Activated CD4-positive, alpha-beta T cell treated with anti-CD3 and anti-CD28 coated beads, Interleukin-2, amount 50 U/mL, for 1 hour (primary cell): ENCODE measurements at regions not wholly inside any gene's neighbourhood (a gene's known extent, or its start where the extent isn't known, plus 50 kb on each side); places are given as distances from the start of the nearest gene placed in this dataset.

ENCODE experiments used
- DNase-seq: peaks from one replicate; pipeline ENCODE4 v3.0.0-alpha.2; 2020

DNA sequence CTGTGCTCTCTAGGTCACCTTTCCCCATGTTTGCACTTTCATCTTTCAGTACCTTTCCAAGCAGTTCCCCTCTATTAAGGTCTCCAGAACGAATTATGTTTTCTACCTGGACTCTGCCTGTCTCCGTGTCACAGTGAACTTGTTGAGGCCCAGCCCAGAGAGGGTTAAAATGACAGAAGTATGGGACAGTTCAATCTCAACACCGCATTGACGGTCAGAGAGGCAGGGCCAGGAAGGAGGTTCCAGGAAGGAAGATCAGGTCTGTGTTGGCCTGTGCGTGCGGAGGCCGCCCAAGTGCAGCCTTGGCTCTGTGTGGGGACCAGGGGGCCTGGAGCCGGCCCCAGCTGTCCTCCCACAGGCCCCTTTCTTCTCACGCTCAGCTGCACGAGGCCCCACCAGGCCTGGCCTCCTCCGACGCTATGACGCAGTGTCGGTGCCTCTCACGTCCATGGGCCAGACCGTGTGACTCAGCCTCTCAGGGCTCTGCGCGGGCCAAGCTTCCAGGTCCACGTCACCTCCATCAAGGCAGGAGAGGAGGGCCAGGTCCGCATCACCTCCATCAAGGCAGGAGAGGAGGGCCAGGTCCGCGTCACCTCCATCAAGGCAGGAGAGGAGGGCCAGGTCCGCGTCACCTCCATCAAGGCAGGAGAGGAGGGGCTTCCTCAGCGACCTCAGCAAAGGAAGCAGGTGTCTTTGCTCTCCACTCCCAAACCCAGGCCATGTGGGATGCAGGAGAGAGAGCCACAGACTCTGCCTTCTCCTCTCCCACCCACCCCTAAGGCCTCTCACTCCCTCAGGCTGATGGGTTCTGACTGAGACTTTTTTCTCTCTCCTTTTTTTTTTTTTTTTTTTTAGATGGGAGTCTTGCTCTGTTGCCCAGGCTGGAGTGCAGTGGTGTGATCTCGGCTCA, 83.1 kb downstream of the CPN2 start:
- DNase-seq, result no peak

DNA sequence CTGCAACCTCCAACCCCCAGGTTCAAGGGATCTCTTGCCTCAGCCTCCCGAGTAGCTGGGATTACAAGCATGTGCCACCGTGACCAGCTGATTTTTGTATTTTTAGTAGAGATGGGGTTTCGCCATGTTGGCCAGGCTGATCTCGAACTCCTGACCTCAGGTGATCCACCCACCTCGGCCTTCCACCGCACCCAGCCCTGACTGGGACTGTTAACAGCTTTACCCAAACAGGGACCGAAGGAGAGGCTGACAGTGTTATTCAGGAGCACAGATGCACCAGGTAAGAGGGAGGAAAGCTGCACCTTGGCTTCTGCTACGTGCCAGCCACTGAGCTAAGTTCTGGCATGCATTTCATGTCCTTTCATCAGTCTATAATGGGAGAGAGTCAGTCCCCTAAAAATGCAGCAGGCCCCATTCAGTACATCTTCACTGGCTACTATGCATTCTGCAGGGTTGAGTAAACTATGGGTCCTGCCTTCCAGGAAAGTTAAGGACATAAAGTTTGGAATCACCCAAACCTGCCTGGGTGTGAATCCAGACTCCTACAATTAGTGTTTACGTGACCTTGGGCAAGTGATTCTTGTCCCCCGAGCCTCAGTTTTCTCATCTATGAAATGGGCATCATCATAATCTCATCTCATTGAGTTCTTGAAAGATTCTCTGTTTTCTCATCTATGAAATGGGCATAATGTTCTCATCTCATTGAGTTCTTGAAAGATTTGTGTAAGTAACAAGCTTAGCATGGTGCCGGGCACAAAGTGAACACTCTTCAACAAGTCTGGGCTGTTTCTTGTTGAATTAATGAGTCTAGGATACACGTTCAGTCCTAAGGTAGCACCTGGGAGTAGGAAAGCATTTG, 82.2 kb downstream of the CPN2 start:
- DNase-seq, result no peak

DNA sequence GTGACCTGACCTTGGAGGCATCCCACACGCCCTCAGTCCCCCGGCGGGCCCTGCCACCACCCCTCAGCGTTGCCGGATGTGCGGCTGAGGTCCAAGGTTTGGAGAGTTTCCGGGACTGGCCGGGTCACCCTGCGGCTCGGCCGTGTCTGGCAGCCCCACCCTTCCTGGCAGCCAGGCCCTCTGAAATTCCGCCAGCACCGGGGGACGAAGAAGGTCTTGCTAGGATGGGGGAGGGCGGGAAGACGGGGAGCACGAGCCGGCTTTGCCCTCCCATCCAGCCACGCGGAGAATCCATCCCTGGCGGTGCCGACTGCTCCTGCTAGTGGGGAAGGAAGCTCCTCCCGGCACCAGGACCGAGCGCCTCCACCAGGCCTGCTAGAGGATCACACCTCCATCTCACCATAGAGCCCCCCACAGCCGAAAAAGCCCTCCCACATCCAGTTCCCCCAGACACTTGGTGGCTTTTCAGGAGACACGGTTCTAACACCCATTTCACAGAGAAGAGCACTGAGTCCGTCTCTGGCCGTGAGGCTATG, 81.5 kb downstream of the CPN2 start:
- no peak for DNase-seq

DNA sequence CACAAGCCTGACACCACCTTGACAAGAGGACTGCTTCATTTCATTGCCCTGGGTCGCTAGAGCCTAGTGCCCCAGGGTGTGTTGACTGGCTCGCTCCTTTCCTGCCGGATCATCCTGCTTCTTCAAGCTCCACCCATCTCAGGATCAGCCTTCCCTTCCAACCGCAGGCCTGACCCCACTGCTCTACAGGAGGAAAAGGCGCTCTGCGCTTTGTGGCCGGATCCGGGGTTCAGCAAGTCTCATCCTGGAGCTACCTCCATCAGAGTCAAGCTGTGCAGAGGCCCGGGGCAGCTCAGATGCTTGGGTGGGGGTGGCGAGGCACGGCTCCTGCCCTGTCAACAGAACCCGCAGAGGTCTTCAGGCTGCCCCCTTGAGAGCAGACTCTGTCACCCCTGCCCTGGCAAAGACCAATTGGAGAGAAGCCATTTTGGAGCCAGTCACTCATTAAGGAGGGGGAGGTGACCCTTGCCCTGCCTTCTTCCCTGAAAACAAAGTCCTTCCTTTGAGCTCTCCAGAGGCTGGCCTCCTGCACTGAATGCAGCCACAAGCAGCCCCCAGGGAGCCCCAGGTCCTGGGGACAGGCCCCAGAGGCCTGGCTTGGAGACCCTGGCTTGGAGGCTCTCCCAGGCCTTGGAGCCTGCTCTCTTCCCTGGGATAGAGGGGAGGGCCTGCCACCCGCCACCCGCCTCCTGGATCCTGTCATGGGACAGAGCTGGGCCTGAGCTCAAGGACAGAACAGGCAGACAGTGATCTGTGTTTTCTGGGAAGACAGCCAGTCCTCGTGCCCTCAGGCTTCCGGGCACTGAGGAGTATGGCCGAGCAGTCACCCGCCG, 80.3 kb downstream of the CPN2 start:
- no peak for DNase-seq

DNA sequence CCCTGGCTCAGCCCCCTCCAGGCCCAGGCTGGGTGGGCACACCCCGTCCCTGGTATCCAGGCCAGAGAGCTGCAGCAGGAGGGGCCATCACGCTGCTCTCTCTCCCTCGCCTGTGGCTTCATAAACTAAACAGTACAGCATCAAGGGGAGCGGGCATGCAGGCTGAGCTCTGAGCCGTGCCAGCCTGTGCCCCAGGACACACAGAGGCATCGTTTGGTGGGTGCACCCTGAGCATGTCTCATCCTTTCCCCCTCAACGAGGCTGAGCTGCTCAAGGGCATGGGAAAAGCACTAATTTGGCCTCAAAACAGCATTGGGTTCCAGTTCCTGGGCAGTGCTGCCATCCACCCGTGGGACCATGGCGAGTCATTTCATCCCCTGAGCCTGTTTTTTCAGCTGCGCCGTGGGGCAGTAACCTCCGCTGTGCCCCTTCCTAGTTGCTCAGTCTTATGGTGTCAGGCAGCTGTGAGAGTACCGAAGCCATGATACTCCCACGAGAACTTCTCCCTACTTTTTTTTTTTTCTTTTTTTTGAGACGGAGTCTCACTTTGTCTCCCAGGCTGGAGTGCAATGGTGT, 79.6 kb downstream of the CPN2 start:
- DNase-seq, result no peak

DNA sequence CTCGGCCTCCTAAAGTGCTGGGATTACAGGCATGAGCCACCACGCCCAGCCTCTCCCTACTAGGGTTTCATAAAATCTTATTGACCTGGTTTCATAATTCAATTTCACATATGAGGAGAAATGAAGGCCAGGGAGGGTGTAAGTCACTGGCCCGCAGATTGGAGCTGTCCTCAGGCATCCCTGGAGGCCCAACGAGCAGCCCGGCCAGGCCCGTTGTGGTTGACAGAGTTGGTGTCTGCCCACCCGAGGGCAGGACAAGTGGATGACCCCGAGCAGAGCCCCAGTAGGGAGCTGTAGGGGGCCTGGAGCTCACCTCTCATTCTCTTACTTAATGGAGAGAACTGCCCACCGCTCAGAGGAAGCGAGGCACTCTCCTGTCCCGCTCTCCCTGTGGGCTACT, 78.9 kb downstream of the CPN2 start:
- DNase-seq, result no peak

DNA sequence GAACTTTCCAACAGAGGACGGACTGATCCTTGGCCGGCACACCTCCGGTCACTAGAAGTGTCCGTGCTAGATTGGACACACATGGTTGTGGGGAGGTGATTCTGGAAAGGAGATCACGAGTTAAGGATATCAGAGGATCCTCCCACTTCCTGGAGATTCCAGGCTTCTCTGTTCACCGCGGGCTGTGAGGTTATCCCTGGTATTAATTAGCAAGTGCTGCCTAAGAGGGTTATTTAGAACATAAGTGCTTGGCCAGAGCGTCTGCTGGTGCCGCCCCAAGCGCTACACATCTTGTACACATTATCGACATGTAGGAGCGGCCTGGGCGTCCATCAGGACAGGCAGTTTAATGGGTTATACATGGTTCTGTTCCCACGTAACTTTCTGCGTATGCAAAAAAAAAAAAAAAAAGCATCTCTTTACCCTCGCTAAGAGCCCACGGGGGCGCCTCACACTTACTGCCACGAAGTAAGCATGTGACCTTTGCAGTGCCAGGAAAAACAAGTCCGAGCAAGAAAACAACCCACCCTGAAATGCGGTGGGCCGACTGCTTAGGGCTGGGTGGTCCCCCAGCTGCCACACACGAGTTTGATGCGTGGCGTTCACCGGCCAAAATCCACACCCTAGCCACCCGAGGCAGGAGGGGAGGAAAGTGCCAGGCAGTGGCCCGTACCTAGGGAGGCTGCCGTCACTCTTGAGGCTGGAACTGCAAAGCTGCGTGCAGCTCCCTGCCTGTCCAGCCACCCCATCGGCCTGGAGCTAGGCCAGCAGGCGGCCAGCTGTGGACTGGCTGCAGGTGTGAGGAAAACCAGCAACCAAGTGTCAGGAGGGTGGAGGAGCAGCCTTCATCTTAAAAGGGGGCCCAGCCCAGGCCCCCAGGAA, 78.0 kb downstream of the CPN2 start:
- no peak for DNase-seq

DNA sequence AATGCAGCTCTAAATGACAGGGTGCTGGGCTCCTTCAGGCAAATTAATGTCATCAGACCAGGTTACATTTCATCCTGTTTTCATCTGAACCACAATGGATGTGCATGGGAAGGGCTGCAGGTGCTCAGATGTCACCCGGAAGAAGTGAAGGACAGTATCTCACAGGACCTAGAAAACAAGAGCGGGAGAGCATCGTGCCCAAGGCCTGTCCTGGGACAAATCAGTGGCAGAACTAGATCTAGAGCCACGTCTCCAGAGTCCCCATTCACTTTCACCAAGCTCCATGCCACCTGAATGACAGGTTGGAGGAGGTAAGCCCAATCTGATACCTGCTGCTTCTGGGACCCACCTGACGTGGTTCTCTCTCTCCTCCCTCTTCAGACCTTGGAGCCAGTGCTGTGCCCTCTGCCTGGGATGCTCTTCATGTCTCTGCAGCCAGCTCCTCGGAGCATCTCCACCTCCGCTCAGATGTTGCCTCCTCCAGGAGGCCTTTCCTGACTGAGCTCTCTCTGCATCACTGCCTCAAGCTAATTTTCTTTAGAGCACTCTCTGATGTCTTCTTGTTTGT, 77.3 kb downstream of the CPN2 start:
- no peak for DNase-seq

DNA sequence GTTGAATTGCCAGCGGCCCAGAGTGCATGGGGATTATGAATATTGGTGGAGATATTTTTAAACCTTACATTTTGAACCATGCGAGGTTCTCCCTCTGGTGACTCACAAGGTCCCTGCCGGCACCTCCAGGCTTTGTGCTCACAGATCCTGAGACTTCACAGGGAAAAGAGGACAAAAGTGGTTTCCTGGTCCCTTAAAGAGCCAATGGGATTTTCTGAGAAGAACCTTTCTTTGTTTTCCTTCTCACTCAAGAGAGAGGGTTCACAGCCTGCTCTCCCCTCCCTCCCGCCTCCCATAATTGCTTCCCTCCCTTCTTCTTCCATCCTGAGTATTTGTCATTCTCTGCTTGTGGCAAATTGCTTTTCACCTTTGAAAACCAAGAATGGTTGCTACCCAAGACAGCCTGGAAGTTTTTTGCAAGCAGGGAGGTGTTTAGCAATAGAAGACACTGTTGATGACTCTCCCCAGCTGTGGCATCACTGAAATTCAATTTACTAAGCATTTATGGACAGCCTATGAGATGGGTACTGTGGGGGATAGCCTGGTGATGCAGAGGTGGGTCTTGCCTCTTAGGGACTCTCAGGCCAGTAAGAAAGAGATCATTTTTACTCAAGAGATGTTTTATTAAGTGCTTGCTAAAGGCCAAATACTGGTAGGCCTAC, 76.6 kb downstream of the CPN2 start:
- DNase-seq, result no peak

DNA sequence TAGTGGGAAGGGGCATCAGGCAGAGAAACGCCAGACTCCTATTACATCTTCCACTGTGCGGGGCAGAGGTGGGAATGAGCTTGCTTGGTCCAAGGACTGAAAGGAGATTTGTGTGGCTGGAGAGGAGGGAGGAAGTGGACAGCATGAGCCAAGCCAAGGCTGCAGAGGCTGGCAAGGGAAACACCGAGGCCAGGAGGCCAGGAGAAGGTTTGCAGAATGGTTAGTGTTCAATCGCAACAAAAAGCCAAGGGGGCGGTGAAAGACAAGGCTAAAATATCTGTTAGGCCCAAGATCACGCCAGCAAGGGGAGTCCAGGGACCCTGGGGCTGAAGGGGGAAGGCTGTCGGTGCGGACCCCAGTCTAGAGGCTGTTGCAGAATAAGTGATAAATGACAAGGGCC, 75.8 kb downstream of the CPN2 start:
- DNase-seq, result no peak

DNA sequence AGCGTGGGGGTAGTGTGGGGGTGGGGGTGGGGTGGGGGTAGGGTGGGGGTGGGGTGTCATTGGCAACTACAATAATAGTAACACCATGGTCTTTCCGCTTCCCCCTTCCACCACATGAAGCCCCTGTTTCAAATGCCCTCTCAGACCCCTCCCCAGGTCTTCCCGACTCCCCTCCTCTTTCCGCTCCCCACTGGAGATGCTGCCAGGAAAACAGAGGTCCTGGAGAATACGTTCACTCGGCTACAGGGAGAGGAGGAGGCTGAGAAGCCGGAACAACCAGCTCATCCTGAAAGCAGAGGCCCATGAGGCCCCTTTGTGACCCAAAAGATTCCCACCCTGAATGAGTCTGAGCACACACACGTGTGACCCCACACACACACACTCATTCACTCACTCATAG, 75.4 kb downstream of the CPN2 start:
- no peak for DNase-seq

DNA sequence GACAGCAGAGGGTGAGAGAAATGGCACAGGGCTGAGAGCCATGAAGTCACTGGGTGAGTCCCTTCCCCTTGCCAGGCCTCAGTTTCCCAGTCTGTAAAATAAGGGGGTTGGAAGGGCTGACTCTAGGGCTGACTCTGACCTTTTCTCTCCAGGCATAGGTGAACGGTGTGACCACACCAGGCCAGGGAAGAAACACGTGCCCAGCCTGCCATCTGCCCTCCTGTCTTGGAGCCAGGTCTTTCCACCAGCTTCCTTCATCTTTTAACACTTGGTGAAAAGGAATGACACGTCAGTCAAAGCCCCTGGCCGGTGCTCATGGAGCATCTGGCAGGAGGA, 74.4 kb downstream of the CPN2 start:
- DNase-seq, result no peak

DNA sequence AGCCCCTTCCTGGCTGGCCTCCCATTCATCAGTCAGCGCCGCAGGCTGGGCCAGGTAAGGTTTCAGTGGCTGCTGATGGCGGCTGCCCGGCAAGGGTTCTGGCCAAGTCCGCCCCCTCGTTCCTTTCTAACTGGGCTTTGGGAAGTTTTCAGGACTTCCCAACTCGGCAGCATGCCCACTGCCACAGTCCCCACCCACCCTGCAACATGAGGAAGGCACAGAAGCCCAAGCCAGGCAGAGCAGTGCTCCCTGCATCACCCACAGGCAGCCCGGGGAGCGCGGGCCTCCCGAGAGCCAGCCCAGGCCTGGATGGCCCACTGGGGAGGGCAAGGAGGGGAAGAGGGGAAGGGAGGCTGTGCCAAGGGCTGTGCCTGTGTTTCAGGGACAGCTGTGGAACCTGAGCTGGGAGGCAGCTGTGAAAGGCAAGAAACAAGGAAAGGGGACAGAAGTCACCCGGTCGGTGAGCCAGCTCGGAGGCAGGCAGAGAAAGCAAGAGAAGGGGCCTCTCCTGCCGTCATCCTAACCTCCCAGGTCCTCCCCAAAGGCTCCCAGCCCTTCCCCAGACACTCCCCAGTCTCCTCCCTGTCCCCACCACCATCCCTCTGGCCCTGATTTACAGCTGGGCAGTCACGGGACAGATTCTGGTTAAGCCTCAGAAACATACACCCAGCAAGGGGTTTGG, 73.9 kb downstream of the CPN2 start:
- no peak for DNase-seq

DNA sequence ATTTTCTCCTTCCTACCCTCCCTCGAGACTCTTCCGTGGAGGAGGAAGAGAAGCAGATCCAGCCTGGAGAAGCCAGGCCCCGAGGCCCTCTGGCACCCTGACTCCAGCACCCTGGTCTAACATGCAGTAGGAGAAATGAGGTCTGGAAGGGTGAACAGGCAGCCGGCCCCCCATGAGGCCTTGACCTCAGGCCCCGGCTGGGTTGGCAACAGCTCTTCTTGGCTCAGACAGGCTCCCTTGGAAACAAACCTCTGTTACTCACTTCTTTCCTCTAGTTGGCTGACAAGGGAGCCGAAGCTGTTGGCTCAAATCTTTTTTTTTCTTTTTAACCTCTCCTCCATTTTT, 73.4 kb downstream of the CPN2 start:
- DNase-seq, result no peak

DNA sequence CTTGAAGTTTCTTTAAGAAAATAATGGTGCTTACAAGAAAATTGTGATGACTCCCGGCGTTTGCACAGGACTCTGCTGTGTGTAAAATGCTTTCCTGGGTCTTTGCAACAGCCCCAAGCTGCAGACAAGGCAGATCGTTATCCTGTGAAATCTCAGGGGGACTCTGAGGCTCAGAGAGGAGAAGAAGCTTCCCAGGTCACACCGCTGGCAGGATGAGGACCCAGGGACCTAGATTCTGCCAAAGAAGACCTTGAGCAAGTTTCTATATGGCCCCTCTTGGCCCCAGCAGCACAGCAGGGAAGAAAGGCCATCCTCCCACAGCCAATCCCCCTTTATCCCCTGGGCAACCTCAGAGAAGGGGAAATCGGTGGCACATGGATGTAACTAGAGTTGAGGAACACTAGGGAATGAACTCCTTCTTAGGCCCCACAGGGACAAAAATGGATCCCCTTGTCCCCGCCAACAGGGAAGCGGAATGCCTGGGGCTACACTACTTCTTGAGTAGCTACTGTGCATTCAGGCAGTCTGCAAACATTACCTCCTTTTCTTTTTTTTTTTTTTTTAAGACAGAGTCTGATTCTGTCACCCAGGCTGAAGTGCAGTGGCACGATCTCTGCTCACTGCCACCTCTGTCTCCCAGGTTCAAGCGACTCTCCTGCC, 72.8 kb downstream of the CPN2 start:
- no peak for DNase-seq

DNA sequence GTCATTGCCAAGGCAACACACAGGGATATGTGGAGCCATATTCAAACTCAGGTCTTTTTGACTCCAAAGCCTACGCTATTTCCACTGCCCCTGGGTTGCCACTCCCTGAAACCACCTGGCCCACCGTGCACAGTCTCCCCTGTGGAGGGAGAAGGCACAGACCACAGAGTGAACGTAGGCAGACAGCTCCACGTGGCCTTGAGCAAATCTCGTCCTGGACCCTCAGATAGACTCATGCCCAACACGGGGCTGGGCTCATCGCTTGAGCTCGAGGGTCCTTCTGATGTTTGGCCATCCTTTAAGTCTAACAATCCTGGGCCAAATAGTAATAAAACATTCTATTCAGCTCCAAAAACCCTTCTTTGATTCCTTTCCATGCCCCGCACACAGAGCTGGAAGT, 72.0 kb downstream of the CPN2 start:
- no peak for DNase-seq

DNA sequence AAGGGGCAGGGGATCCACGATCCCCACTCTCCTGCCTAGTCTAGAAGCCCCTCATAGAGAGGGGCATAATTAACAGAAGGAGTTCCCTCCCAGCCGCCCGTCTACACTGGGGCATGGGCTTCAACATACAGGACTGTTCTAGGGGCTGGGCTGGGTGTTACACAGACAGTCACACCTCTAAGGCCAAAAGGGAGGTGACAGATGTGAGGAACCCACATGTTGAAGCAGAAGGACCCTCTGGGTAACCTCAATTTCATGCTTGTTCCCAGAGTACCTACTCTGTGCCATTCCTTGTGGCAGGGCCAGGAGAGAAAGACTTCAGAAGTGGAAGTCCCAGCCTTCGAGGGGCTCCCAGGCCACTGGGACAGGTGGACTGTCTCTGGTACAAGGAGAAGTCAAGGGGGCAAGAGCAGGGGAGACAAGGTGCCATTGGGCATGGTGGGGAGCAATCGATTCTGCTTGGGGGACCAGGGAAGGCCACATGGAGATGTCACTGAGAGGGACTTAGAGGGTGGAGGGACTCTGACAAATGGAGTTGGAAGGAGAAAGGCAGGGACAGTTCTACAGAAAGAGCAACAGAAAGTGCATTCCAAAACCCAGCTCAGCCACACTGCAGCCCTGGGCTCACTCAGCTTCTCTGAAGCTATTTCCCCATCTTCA, 71.3 kb downstream of the CPN2 start:
- no peak for DNase-seq

DNA sequence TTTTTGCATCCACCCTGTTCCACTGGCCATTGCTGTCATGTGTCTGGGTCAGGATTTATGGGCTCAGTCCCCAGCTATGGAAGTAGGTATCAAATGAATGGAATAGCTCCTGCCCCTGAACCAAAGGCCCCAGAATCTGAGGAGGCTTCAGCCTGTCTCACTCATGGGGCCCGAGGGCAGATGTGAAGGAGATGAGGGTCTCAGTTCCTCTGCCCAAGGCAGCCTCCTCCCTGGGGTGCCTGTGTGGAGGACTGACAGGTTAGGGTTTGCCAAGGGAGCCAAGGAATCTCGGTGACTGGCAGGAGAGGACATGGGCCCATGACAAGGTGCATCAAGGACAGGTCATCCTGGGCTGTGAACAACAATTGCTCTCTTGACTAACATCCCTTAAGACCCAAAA, 70.4 kb downstream of the CPN2 start:
- DNase-seq, result no peak

DNA sequence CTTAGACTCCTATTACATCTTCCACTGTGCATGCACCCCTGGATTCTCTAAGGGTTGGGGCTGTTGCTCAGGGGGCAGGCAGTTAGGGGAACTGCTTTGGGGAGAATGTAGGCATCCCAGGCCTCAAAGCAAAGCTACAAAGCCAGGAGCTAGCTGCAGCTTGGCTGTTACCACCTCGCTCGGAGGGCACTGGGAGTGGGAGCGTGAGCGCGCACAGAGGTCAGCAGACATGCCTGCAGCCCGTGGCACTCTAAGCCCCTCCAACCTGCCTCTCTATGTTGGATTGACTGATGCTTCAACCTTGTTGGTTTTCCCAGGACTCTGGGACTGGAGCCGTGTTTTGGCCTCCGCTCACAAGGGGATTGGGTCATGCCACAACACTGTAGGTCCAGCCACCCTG, 69.8 kb downstream of the CPN2 start:
- no peak for DNase-seq
